ENCODE measurements at regions not wholly inside any gene's neighbourhood (a gene's known extent, or its start where the extent isn't known, plus 50 kb on each side); places are given as distances from the start of the nearest gene placed in this dataset.

DNA sequence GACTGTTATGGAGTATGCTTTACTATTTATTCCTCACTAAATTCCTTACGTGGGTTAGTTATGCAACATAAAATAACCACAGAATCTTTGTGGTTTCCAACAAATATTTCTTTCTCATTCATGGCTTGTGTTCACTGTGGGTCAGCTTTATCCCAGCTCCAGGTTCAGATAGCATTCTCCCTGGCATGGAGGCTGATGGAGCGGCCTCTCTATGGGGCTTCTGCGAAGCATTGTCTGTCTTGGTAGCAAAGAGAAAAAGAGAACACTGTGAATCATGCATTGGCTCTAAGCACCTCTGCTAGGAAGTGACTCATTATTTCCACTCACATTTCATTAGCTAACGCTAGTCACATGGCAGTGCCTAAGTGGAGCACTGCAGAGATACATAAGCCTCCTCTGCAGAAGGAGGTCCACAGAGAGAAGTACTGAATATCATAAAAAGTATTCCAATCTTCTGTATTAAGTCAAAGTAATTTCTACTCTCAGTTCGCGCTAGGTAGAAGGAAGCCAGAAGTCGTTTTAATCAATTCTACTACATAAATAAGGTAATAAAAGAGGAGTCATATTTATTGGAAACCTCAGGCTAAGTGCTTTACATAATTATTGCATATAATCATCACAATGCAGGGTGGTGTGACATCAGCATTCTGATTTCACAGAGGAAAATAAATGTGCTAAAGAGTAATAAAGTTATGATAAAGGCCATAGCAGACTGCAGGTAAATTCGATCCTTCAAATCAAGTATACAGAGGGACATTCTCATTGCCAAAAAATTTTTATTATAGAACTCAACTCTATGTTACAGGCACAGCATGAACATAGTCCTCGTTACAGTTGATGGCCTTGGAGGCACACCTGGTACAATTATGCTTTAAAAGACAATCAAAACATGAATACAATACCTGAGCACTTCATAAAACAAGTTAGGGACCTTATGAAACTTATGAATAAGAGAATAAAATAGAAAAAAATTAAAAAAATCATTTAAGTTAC is 531.1 kb downstream of the CETN3 start:
- H4K8ac ChIP-seq (ENCODE audit: low read depth, low read length): no peak overlapping the region
- no peak overlapping the region for H3K14ac ChIP-seq (ENCODE audit: low read length)
- H2BK12ac ChIP-seq (ENCODE audit: low read length): no peak overlapping the region
- peak overlapping the region; percentile 73 for H2AFZ ChIP-seq (ENCODE audit: low read length)
- H3K9me3 ChIP-seq (replicated peaks in 1 of 2; ENCODE audit: control insufficient read depth in 2 of 2, insufficient read depth in 1 of 2, low read depth in 1 of 2, low read length in 2 of 2): peaks cover 0 to 4% of the 10 kb centered on the region in 2 donors
- no peak overlapping the region for H2BK15ac ChIP-seq (ENCODE audit: low read length)
- no CpG with 5 or more reads among the region's 9 CpGs for WGBS, 2 donors (ENCODE audit: extremely low coverage in 2 of 2, insufficient read length in 2 of 2, insufficient replicate concordance in 1 of 2)
- no peaks in the 10 kb centered on the region for H3K4me1 ChIP-seq (ENCODE audit: control insufficient read depth in 2 of 2, insufficient read depth in 1 of 2, low read depth in 1 of 2, low read length in 2 of 2)
- H3K4ac ChIP-seq (ENCODE audit: low read length): no peak overlapping the region
- no peak overlapping the region for H3K9ac ChIP-seq (ENCODE audit: low read depth, low read length, poor library complexity)
- DNase-seq (ENCODE audit: low spot score): no peak
- no peaks in the 10 kb centered on the region for H3K79me1 ChIP-seq (ENCODE audit: low read depth, low read length)
- no peak overlapping the region for H3K4me3 ChIP-seq (ENCODE audit: low read length in 2 of 2)
- no peak overlapping the region for H3K18ac ChIP-seq (ENCODE audit: low read length)
- H3K27me3 ChIP-seq (ENCODE audit: control insufficient read depth in 3 of 3, insufficient read depth in 3 of 3, low read depth in 1 of 3, low read length in 3 of 3): no peaks in the 10 kb centered on the region
- H2BK120ac ChIP-seq (ENCODE audit: low read depth, low read length): no peak overlapping the region
- no peaks in the 10 kb centered on the region for H3K36me3 ChIP-seq (replicated peaks in 1 of 2; ENCODE audit: control insufficient read depth in 2 of 2, insufficient read depth in 2 of 2, low read length in 2 of 2)
- no peak overlapping the region for H4K91ac ChIP-seq (ENCODE audit: low read depth, low read length, poor library complexity)
- no peak overlapping the region for H2BK5ac ChIP-seq (ENCODE audit: low read length)
- no peak overlapping the region for H3K4me2 ChIP-seq (ENCODE audit: insufficient read depth, low read length, poor library complexity, severe bottlenecking)
- no peak overlapping the region for H3K27ac ChIP-seq (replicated peaks; ENCODE audit: low read length)
- H2AK5ac ChIP-seq (ENCODE audit: low read depth, low read length): no peak overlapping the region
- no peak overlapping the region for H3K23ac ChIP-seq (ENCODE audit: low read depth, low read length, poor library complexity)

DNA sequence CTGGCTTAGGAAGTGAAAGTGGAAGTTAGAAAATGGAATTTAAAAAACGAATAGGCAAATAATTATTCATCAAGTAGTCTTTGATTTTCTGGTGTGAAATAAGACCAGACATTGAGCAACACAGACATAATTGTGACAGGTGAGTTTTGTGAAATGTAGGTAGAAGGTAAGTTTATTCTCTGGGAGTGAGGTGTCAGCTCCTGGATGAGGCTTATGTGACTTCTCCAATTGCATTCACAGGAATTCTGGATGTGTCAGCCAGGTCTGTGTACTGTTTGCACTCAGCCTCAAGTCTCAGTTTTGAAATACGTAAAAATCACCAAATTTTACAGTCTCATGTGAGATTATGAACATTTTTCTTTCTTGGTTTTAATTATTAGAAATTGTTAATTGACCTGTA is 537.6 kb downstream of the CETN3 start:
- Histone ChIP-seq H2AK5ac (ENCODE audit: low read depth, low read length) (no peak overlapping the region), H2BK12ac (ENCODE audit: low read length) (no peak overlapping the region), H4K8ac (ENCODE audit: low read depth, low read length) (no peak overlapping the region), H4K91ac (ENCODE audit: low read depth, low read length, poor library complexity) (no peak overlapping the region), H3K27ac (replicated peaks; ENCODE audit: low read length) (no peak overlapping the region), H2BK5ac (ENCODE audit: low read length) (no peak overlapping the region), H3K4me3 (ENCODE audit: low read length in 2 of 2) (no peak overlapping the region), H3K14ac (ENCODE audit: low read length) (no peak overlapping the region), H3K9me3 (replicated peaks in 1 of 2; ENCODE audit: control insufficient read depth in 2 of 2, insufficient read depth in 1 of 2, low read depth in 1 of 2, low read length in 2 of 2) (no peaks in the 10 kb centered on the region), H3K4me1 (ENCODE audit: control insufficient read depth in 2 of 2, insufficient read depth in 1 of 2, low read depth in 1 of 2, low read length in 2 of 2) (peaks cover 0 to 1% of the 10 kb centered on the region in 2 donors), H3K27me3 (ENCODE audit: control insufficient read depth in 3 of 3, insufficient read depth in 3 of 3, low read depth in 1 of 3, low read length in 3 of 3) (no peaks in the 10 kb centered on the region), H3K36me3 (replicated peaks in 1 of 2; ENCODE audit: control insufficient read depth in 2 of 2, insufficient read depth in 2 of 2, low read length in 2 of 2) (no peaks in the 10 kb centered on the region), H3K23ac (ENCODE audit: low read depth, low read length, poor library complexity) (no peak overlapping the region), H3K4me2 (ENCODE audit: insufficient read depth, low read length, poor library complexity, severe bottlenecking) (no peak overlapping the region), H3K4ac (ENCODE audit: low read length) (no peak overlapping the region), H3K9ac (ENCODE audit: low read depth, low read length, poor library complexity) (no peak overlapping the region), H3K18ac (ENCODE audit: low read length) (no peak overlapping the region), H2AFZ (ENCODE audit: low read length) (no peak overlapping the region), H2BK15ac (ENCODE audit: low read length) (no peak overlapping the region), H3K79me1 (ENCODE audit: low read depth, low read length) (no peaks in the 10 kb centered on the region), H2BK120ac (ENCODE audit: low read depth, low read length) (no peak overlapping the region)
- WGBS, 2 donors (ENCODE audit: extremely low coverage in 2 of 2, insufficient read length in 2 of 2, insufficient replicate concordance in 1 of 2): 100% methylated on average over 1 of the region's 2 CpGs; no CpG with 5 or more reads in 1 of the 2 donors
- DNase-seq (ENCODE audit: low spot score): no peak

DNA sequence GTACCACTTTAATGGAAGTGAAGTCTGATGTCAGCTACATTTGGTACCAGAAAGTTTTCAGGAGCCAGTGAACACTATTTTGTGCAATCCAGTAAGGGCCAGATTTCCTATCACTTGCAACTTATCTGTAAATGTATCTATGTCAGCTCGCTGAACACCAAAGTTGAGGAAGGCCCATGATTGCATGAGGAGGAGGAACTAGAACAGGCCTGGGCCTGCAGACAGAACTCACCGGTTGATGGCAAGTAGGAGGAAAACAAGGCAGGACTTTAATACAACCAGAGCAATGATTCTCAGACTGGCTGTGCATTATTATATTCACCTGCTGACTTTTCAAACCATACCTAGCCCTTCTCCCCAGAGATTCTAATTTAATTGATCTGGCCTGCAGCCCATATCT is 540.2 kb downstream of the CETN3 start:
- no peak overlapping the region for H3K4ac ChIP-seq (ENCODE audit: low read length)
- H2BK15ac ChIP-seq (ENCODE audit: low read length): no peak overlapping the region
- peak overlapping the region; percentile 50 for H2AFZ ChIP-seq (ENCODE audit: low read length)
- no peak overlapping the region for H3K4me2 ChIP-seq (ENCODE audit: insufficient read depth, low read length, poor library complexity, severe bottlenecking)
- H3K18ac ChIP-seq (ENCODE audit: low read length): no peak overlapping the region
- H3K79me1 ChIP-seq (ENCODE audit: low read depth, low read length): no peaks in the 10 kb centered on the region
- H4K91ac ChIP-seq (ENCODE audit: low read depth, low read length, poor library complexity): no peak overlapping the region
- peaks cover 1 to 6% of the 10 kb centered on the region in 2 donors for H3K4me1 ChIP-seq (ENCODE audit: control insufficient read depth in 2 of 2, insufficient read depth in 1 of 2, low read depth in 1 of 2, low read length in 2 of 2)
- H2BK12ac ChIP-seq (ENCODE audit: low read length): no peak overlapping the region
- H2AK5ac ChIP-seq (ENCODE audit: low read depth, low read length): no peak overlapping the region
- DNase-seq (ENCODE audit: low spot score): no peak
- no peak overlapping the region for H3K14ac ChIP-seq (ENCODE audit: low read length)
- H3K36me3 ChIP-seq (replicated peaks in 1 of 2; ENCODE audit: control insufficient read depth in 2 of 2, insufficient read depth in 2 of 2, low read length in 2 of 2): no peaks in the 10 kb centered on the region
- no peak overlapping the region for H3K9ac ChIP-seq (ENCODE audit: low read depth, low read length, poor library complexity)
- no peak overlapping the region for H3K27ac ChIP-seq (replicated peaks; ENCODE audit: low read length)
- no peak overlapping the region for H4K8ac ChIP-seq (ENCODE audit: low read depth, low read length)
- H3K23ac ChIP-seq (ENCODE audit: low read depth, low read length, poor library complexity): no peak overlapping the region
- no peak overlapping the region for H2BK5ac ChIP-seq (ENCODE audit: low read length)
- no peak overlapping the region for H2BK120ac ChIP-seq (ENCODE audit: low read depth, low read length)
- no CpG with 5 or more reads among the region's 2 CpGs for WGBS, 2 donors (ENCODE audit: extremely low coverage in 2 of 2, insufficient read length in 2 of 2, insufficient replicate concordance in 1 of 2)
- no peak overlapping the region for H3K4me3 ChIP-seq (ENCODE audit: low read length in 2 of 2)
- no peaks in the 10 kb centered on the region for H3K9me3 ChIP-seq (replicated peaks in 1 of 2; ENCODE audit: control insufficient read depth in 2 of 2, insufficient read depth in 1 of 2, low read depth in 1 of 2, low read length in 2 of 2)
- H3K27me3 ChIP-seq (ENCODE audit: control insufficient read depth in 3 of 3, insufficient read depth in 3 of 3, low read depth in 1 of 3, low read length in 3 of 3): no peaks in the 10 kb centered on the region

DNA sequence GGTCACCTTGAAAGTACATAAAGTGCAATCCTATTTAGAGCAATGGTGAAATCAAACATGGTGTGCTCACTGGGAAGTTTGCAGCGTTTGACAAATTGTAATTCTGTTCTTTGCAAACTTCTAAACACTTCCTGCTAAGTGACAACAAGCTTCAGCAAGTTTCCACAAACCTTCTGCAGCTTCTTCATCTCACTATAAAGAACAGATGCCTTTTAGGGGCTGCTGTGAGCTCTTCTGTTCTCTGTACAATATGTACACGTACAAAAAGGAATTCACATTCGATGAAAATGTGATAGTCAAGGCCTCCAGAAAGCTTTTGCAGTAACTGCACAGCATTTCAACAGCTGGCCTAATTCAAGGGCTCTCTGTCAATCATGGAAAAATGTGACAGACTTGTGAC is 543.1 kb downstream of the CETN3 start:
- Histone ChIP-seq H3K4me1 (ENCODE audit: control insufficient read depth in 2 of 2, insufficient read depth in 1 of 2, low read depth in 1 of 2, low read length in 2 of 2) (peaks cover 1 to 6% of the 10 kb centered on the region in 2 donors), H3K79me1 (ENCODE audit: low read depth, low read length) (no peaks in the 10 kb centered on the region), H2BK15ac (ENCODE audit: low read length) (no peak overlapping the region), H3K9me3 (replicated peaks in 1 of 2; ENCODE audit: control insufficient read depth in 2 of 2, insufficient read depth in 1 of 2, low read depth in 1 of 2, low read length in 2 of 2) (no peaks in the 10 kb centered on the region), H3K9ac (ENCODE audit: low read depth, low read length, poor library complexity) (no peak overlapping the region), H3K27ac (replicated peaks; ENCODE audit: low read length) (no peak overlapping the region), H3K36me3 (replicated peaks in 1 of 2; ENCODE audit: control insufficient read depth in 2 of 2, insufficient read depth in 2 of 2, low read length in 2 of 2) (no peaks in the 10 kb centered on the region), H3K14ac (ENCODE audit: low read length) (no peak overlapping the region), H4K91ac (ENCODE audit: low read depth, low read length, poor library complexity) (no peak overlapping the region), H3K27me3 (ENCODE audit: control insufficient read depth in 3 of 3, insufficient read depth in 3 of 3, low read depth in 1 of 3, low read length in 3 of 3) (no peaks in the 10 kb centered on the region), H2AFZ (ENCODE audit: low read length) (peak overlapping the region; percentile 84), H2AK5ac (ENCODE audit: low read depth, low read length) (no peak overlapping the region), H3K4me2 (ENCODE audit: insufficient read depth, low read length, poor library complexity, severe bottlenecking) (no peak overlapping the region), H3K4ac (ENCODE audit: low read length) (no peak overlapping the region), H2BK12ac (ENCODE audit: low read length) (no peak overlapping the region), H2BK5ac (ENCODE audit: low read length) (no peak overlapping the region), H4K8ac (ENCODE audit: low read depth, low read length) (no peak overlapping the region), H3K4me3 (ENCODE audit: low read length in 2 of 2) (no peak overlapping the region), H2BK120ac (ENCODE audit: low read depth, low read length) (no peak overlapping the region), H3K18ac (ENCODE audit: low read length) (no peak overlapping the region), H3K23ac (ENCODE audit: low read depth, low read length, poor library complexity) (no peak overlapping the region)
- no CpG with 5 or more reads among the region's 3 CpGs for WGBS, 2 donors (ENCODE audit: extremely low coverage in 2 of 2, insufficient read length in 2 of 2, insufficient replicate concordance in 1 of 2)
- DNase-seq (ENCODE audit: low spot score): no peak

Data from neuronal stem cell (in vitro differentiated cells).